HG02623 (cell line): ENCODE measurements at regions not wholly inside any gene's neighbourhood (a gene's known extent, or its start where the extent isn't known, plus 50 kb on each side); places are given as distances from the start of the nearest gene placed in this dataset.
"Not testable (repeated sequence)": the region's sequence is repeated elsewhere in the genome, so short reads cannot be mapped to it uniquely, and the experiment has no call there.

ENCODE experiments used
- ATAC-seq: cut with Tn5 transposase; IDR thresholded peaks from one replicate; pipeline ENCODE4 v1.9.1; 2021; ENCODE audit warnings: moderate library complexity; ENCODE audit not compliant: unreplicated experiment

DNA sequence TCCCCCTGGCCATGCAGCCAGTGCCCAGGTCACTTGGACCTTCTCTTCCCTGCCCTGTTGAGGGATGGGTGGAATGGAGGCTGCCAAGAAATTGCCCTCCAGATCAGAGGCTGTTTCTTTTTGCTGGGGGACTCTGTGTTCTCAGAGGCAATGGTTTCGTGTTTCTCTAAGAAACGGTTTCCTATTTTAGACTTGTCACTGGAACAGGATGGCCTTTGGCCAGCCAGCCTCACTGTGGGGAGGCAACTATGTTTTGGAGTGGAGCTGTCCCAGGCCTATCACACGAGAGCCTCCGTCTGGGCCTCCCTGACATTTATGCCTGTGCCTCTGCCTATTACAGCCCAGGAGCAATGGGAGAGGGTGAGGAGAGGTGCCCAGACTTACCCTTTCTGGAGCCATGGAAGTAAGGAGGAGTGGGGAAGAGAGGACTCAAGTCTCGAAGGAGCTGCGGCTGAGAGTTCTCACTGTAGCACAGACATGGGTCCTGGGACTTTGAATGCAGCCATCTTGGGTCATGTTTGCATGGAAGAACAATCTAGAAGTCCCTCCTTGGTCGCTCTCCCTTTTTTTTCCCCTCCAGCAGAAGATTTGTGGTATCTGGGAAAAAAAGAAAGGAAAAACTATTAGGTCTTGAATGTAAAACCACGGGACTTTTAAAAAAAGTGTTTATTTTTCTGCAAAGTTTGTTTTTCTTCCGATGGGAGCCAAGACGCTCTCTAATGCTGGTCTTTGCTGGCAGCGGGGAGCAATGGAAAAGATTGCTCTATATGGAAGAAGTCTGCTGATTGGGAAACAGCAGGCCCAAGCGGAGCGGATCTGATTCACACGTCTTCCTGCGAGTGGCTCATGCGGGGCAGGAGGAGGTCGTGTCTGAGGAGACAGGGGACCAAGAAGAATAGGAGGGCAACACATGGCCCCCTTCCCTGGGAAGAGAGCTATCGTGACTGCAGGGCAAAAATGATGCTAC is 219.2 kb downstream of the FOXD2 start:
- no peak for ATAC-seq

DNA sequence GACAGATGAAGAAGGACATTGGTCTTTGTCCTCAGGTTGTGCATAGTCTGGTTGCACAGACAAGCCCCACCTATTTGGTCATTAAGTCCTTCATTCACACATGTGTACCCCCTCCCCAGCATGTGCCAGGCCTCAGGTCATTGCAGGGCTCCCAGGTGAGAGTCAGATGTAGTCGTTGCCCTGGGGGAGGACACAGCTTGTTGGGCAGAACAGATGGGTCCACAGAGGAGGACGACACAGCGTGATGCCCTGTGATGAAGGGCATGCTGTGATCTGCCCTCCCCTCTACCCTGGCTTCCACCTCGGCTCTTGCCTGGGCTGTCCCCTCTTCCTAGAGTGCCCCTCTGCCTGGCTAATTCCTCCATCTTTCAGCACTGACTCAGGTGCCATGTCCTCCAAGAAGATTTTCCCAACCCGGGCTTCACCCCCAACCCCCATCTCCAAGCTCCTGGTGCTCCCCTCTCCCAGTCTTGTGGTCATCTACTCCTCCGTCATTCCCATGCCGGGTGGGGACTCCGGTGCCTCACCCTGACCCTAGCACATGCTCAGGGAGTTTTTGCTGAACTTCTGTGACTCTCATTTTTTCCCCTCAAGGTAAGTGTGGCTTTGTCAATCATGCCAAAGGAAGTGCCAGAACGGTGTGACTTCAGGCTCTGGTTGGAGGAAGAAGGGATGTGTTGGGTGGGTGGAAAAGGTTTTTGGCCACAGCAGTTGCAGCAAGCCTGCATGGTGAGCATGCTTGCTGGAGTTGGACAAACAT is 220.5 kb downstream of the FOXD2 start:
- ATAC-seq: no peak

DNA sequence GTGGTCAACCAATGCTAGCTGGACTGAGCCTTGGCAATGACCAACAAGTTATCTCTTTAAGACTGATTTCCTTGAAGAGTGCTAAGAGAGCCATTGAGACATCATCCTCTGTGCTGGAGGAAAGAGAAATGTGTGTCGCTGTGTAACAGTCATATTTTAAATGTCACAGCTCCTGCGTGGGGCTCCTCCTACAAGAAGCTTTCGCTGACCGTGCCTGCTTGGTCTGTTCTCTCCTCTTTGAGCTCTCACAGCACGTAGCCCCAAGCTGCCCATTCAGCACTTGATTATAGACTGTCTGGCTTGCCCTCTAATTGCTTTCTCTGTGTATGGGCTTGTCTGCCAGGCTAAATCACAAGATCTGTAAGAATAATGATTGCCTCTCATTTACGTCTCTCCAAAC is 221.3 kb downstream of the FOXD2 start:
- no peak for ATAC-seq

DNA sequence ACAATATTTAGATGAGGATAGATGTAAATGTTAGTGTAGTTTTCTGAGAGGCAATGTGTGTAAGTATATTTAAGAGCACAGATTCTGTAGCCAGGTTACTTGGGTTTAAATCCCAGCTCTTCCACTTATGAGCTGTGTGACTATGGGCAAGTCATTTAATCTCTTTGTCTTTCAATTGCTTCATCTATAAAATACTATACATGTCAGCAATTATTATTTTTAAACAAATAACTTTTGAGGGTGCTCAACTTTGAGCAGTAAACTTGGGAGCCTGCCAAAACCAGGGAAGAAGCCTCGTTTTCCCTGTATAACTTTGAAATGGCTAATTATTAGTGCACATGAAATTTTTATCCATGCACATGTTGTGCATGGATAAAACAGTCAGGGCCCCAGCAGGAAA is 222.8 kb downstream of the FOXD2 start:
- no peak for ATAC-seq

DNA sequence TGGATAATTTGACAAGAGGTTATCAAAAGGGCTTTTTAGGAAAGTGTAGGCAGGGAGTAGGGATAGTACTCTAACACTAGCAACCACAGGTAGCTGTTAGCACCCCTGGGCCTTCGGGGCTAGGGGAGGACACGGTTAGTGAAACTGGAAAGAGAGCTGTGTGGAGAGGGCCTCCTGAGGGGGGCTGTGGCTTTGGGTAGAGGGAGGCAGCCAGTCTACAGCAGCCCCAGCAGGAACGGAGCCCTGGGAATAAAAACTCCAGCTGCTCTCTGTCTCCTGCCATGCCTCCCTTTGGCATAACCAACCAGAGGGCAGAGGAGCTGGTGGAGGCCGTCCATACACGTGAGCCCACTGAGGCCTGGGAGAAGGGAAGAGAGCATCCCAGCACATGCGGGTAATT is 223.2 kb downstream of the FOXD2 start:
- no peak for ATAC-seq

DNA sequence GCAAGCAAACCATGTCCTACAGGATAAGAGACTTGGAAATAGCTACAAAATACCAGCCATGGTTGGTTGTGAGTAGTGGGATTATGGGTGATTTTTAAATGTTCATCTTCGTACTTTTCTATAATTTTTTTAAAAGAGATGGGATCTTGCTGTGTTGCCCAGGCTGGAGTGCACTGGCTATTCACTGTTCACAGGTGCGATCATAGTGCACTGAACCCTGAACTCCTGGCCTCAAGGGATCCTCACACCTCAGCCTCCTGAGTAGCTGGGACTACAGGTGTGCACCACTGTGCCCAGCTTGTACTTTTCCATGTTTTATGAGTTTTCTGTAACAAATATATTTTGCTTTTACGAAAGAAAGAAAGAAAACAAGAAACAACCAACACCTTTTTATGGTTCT is 224.2 kb downstream of the FOXD2 start:
- no peak for ATAC-seq

DNA sequence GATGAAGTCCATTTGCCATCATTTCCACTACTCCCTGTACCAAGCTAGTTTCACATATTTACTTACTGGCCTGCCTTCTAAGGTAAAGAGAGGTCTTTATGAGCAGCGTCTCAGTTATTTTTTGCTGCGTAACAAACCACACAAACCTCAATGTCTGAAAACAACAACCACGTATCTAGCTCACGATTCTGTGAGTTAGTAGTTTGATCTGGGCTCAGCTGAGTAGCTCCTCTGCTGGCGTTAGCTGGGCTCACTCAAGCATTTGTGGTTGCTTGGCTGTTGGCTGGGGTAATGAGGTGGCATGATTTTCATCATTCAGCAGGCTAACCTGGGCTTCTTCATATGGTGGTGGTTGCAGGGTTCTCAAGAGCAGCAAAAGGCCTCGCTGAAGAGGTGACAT is 225.4 kb downstream of the FOXD2 start:
- no peak for ATAC-seq

DNA sequence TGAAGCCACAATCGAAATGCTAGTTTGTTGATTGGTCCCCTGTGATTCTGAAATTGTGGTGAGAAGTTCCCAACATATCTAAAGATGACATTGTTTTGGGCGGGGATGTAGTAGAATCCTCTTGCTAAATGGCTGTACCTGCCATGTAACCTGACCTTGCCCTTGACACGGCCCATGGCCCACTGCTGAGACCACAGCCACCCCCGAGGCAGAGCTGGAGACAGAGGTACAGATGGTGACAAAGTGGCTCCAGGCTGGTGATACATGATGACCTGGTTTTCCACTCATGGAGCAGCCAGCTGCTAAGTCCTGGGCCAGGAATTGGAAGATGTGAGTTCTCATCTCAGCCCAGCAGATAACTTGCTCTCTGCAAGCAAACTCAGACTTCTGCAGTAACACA is 226.5 kb downstream of the FOXD2 start:
- no peak for ATAC-seq

DNA sequence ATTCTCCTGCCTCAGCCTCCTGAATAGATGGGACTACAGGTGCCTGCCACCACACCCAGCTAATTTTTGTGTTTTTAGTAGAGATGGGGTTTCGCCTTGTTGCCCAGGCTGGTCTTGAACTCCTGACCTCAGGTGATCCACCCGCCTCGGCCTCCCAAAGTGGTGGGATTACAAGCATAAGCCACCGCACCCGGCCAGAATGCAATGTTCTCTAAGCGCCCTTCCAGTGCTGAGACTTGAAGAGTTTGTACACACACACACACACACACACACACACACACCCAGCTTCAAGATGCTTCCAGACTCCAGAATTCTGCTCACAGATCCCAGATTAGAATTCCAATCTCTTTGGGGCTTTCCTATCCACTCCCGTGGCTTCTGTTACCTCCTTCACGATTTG is 227.1 kb downstream of the FOXD2 start:
- ATAC-seq: not testable (repeated sequence)

DNA sequence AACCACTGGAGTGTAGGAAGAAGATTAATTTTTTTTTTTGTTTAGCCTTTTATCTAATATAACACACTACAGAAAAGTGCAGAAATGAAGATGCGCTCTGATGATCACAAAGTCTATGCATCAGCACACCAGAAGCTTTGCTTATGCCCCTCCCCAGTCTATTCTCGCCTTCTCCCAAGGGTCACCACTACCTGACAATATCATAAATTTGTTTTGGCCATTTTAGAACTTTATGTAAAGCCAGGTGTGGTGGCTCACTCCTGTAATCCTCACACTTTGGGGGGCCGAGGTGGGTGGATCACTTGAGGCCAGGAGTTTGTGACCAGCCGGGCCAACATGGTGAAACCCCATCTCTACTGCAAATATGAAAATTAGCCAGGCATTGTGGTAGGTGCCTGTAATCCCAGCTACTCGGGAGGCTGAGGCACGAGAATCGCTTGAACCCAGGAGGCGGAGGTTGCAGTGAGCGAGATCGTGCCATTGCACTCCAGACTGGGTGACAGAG is 231.3 kb downstream of the FOXD2 start:
- no peak for ATAC-seq

DNA sequence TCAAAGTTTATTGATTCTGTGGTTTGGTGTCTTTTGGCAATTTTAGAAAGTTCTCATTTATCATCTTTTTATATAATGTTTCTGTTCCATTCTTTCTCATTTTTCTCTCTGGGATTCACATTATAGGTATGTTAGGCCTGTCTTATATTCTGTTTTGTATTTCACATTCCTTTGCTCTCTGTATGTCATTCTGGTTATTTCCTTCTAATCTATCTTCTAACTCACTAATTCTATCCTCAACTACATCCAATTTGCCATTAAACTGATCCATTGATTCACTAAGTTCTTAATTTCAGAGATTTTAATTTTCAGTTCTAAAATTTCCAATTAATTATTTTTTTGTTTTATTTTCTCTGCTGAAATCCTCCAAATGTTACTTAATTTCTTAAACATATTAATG is 234.8 kb downstream of the FOXD2 start:
- no peak for ATAC-seq

DNA sequence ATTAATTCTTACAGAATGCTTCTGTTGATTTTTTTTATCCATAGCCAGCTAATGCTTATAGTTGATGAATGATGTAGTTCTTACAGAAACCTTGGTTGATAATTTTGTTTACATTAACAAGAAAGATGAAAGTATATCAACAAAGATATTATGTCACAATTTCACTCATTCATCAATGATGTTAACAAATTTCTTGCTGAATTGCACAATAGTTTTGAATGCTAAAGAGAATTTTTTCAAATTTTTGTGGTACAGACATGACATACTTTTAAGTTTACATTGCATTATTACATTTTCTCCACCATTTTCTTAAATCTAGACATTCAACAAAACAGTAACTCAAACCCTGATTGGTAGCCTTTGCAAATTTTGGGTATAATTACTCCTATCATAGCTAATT is 236.3 kb downstream of the FOXD2 start:
- no peak for ATAC-seq

DNA sequence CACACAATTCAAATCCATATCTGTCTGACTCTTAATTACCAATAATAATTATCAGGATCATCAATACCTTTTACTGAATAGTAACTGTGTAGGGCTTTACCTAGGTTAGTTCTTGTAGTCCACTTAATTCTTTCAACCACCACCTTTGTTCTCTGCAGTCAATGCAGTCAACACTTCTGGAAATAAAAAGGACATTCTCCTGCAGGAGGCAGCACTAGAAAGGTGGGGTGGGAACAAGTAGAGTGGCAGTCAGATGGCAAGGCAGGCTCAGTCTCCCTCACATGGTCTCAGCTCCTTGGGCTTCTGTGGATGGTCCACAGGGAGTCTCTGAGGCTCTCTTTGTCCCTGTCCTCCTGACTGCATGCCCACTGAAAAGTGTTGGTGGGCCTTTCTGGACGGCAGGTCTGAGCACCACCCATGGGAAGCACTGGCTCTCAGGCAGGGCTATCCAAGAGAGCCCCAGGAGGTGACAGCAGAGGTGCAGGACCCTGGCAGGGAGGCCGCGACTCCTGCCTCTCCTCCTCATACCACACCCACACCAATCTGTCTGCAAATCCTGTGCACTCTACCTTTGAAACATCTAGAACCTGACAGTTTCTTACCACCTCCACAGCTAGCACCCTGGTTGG is 237.3 kb downstream of the FOXD2 start:
- ATAC-seq: no peak

DNA sequence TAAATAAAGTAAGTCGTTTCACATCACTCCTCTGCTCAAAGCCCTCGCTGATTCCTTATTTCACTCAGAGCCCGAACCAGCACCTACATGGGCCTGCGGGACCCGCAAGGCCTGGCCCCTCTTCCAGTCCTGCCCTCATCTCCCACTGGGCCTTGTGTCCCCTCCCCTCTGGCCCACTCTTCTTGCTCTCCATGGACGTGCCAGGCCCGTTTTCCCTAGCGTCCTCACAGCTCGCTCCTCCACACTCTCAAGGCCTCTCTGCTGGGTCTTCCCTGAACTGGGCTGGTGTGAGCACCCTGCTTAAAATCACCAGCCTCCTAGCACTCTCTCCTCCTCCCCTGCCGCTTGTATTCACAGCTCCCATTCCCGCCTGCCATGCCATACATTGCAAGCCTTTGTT is 237.9 kb downstream of the FOXD2 start:
- ATAC-seq: no peak

DNA sequence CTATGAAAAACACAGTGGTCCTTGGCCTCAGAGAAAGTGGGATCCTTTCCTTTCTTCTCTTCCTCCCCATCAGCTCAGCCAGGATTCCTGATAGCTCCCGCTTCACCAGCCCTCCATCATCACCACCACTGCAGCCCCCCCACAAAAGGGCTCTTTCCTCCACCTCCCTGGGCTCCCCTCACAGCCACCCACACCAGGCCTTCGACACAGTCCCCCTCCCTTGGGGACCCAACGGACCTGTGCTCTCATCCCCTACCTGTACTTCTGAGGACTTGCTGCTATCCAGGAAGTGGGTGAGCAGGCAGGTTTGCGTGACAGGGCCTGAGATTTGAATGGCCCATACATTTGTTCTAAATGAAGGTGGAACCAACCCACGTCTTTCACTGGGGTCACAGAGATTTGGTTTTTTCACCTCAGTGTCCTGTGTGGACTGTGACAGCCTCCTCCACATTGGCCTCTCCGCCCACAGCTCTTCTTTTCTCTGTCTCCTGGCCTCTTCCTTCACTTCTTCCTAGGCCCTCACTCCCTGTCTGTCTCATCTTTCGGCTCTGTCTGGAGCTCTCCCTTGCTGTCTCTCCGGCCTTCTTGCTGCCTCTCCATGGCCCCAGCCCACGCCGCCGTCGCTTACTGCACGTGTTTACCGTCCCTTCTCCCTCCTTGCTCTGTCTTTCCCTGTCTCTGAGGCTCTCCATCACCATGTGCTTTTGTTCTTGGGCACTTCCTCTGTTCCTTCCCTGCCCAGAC is 238.6 kb downstream of the FOXD2 start:
- ATAC-seq: no peak

DNA sequence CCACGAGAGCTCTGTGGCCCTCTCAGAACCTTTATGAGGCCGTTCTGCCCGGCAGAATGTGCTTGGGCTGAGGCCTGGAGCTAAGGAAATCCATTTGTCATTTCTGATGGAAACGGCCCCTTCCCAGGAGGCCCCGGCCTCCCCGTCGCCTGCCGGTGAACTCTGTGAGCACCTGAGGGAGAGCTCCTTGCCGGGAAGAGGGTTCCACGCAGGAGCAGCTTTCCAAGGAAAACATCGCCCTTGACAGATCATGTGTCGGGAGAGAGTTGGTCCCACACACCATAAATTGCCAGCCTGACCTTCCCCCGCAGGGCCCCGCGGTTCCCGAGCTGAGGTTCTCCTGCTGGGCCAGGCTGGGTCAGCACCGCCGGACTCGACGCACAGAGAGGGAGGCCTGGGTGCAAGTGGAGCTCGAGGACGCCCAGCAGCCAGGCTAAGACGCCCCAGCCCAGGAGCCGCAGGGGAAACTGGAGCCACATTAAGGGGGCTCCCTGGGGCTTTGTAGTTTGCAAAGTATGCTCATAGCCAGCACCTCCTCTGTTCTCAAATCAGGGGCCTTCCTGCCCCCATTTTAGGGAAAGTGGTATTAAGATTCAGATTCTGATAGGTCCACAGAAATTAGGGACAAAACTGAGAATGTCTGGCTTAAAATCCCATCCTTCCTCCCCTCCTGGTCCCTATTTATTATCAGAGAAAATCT is 239.5 kb downstream of the FOXD2 start:
- ATAC-seq: no peak

DNA sequence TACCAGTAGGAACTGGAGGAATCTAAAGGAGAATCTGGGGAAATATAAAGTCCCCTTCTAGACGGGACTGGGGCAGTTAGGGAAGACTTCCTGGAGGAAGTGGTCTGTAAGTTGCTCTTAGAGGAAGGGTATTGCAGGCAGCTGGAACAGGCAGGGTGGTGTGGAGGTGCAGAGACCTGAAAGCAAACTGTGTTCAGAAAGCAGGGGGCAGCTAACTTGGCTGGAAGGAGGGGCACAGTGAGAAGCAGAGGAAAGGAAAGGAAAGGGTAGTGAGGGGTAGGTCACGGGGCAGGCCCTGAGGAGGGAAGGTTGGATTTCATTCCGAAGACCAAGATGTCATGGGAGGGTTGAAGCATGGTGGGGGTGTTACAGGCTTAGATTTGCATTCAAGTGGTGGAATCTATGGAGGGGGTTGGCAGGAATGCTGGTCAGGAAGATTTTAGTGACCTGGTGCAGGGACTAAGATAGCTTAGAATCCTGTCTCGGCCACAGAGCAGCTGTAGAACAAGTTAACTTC is 240.7 kb downstream of the FOXD2 start:
- ATAC-seq: no peak

DNA sequence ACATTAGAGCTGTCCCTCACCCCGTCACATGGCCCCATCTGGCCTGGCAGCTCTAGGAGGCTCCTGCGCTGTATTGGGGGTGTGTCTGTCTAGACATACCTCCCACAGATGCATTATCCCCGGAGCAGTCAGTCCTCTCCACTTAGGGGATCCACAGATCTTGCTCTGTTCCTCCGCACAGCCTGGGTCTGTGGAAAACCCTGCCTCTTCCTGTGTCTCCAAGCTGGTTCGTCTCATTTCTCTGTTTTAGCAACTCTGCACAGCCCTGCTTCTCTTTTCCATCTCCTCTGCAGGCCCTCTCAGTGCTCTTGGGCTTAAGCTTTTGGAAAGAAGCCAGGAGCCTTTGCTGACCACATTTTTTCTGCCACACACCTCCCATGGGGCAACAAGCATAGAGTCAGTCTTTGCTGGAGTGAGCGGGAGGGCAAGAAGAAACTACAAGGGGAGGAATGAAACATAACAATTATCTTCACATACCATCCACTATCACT is 241.5 kb downstream of the FOXD2 start:
- ATAC-seq: no peak

DNA sequence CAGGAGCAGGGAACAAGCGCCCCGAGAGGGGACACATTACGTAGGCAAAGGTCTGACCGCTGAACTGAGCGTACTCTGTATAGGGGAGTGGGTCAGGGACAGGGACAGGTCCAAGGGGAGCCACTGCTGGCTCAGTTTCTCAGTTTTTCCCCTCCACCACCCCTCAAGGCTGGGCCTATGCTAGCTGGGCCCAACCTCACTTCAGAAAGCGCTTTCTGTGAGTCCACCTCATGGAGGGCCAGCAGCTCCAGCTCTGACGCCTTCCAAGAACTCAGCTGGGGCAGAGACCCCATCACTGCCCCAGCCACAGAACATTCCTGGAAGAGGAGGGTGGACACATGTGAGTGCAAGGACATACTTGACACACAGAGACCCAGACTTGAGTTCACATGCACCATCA is 242.0 kb downstream of the FOXD2 start:
- no peak for ATAC-seq
